ENCODE measurements at regions not wholly inside any gene's neighbourhood (a gene's known extent, or its start where the extent isn't known, plus 50 kb on each side); places are given as distances from the start of the nearest gene placed in this dataset.
"Not testable (repeated sequence)": the region's sequence is repeated elsewhere in the genome, so short reads cannot be mapped to it uniquely, and the experiment has no call there.

DNA sequence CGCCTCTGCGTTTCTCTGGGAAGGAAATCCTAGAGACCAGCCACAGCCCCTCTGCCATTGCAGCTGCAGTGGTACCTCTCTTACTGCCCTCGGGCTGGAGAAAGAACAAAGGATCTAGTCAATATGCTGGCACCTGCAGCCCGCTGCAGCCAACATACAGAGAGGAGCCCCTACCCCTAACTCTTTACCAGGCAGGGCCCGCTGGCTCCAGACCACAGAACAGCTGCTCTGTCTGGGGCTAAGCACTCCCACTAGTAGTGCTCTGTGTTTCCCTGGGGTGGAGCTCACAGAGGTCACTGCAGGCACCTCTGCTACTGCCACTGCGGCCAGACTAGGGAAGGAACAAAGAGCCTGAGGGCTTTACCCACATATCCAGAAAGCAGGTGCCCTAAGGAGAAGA is 93.8 kb upstream of the IMPG1 start:
- no peak overlapping the region for H3K27ac ChIP-seq
- POLR2A ChIA-PET (ENCODE audit: low non-redundant PET), result no interaction called here
- TF ChIP-seq, protein P1, sequence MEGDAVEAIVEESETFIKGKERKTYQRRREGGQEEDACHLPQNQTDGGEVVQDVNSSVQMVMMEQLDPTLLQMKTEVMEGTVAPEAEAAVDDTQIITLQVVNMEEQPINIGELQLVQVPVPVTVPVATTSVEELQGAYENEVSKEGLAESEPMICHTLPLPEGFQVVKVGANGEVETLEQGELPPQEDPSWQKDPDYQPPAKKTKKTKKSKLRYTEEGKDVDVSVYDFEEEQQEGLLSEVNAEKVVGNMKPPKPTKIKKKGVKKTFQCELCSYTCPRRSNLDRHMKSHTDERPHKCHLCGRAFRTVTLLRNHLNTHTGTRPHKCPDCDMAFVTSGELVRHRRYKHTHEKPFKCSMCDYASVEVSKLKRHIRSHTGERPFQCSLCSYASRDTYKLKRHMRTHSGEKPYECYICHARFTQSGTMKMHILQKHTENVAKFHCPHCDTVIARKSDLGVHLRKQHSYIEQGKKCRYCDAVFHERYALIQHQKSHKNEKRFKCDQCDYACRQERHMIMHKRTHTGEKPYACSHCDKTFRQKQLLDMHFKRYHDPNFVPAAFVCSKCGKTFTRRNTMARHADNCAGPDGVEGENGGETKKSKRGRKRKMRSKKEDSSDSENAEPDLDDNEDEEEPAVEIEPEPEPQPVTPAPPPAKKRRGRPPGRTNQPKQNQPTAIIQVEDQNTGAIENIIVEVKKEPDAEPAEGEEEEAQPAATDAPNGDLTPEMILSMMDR (conservative IDR thresholded peaks at IDR 0.05; ENCODE audit: low read depth), result no peak
- no peak for DNase-seq (ENCODE audit: low spot score)
- CTCF ChIA-PET, result no interaction called here

DNA sequence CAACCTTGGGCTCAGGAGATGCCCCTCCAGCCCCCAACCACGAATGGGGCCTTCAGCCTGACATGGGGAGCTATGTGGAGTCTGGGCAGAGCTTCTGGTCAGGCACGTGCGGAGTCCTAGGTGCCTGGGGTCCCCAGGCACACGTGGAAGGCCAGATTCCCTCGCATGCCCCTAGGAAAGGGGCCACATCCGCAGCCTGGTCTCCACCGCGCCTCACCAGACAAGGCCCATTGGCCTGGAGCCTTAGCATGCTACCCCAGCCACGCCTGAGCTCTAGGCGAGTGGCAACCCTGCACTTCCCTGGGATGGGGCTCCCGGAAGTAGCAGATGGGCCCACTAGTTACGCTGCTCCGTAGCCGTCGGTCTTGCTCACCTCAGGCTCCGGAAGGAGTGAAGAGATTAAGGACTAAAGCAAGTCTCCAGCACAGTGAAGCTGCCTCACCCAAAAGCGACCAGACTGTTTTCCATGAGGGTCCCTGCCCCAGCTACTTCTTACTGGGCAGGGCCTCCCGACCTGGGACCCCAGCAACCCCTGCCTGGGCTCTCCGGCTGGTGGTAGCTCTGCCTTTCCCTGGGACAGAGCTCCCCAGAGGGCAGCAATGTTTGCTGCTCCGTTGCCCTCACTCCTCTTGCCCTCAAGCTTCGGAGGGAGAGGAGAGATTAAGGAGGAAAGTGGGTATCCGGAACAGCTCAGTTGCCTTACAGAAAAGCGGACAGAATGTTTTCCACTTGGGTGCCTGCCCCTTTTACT is 93.2 kb upstream of the IMPG1 start:
- POLR2A ChIA-PET (ENCODE audit: low non-redundant PET), result no interaction called here
- TF ChIP-seq, protein P1 (conservative IDR thresholded peaks at IDR 0.05; ENCODE audit: low read depth), result no peak

DNA sequence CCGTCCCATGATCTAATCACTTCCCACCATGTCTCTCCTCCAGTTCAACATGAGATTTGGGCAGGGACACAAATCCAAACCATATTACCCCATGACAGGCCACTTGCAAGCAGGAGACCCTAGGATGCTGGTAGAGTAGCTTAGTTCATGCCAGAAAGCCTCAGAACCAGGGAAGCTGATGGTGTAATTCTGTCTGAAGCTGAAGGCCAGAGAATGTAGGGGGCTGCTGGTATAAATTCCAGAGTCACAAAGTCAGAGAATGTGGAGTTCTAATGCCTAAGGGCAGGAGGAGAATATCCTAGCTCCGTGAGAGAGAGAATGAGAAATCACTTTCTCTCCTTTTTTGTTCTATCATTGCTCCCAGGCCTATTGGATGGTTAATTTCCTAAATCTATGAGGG is 90.3 kb upstream of the IMPG1 start:
- DNase-seq (ENCODE audit: low spot score), result no peak
- no peak overlapping the region for H3K27ac ChIP-seq
- CTCF ChIA-PET, result no interaction called here
- TF ChIP-seq, protein P1 (conservative IDR thresholded peaks at IDR 0.05; ENCODE audit: low read depth), result no peak
- POLR2A ChIA-PET (ENCODE audit: low non-redundant PET), result no interaction called here

More for the DNA sequence above, 93.2 kb upstream of the IMPG1 start:
- H3K27ac ChIP-seq, result no peak overlapping the region
- DNase-seq (ENCODE audit: low spot score), result no peak
- CTCF ChIA-PET, result no interaction called here

DNA sequence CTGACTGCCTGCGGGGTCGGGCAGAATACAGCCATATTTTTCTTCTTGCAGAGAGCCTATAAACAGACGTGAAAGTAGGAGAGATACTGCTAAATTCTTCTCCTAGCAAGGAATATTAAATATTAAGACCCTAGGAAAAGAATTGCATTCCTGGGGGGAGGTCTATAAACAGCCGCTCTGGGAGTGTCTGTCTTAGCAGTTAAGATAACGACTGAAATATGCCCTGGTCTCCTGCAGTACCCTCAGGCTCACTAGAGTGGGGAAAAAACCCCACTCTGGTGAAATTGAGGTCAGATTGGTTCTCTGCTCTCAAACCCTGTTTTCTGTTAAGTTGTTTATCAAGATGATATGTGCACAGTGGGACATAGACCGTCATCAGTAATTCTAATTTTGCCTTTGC is 85.3 kb upstream of the IMPG1 start:
- CTCF ChIA-PET; POLR2A ChIA-PET (ENCODE audit: low non-redundant PET); DNase-seq (ENCODE audit: low spot score); H3K27ac ChIP-seq: not testable (repeated sequence)

DNA sequence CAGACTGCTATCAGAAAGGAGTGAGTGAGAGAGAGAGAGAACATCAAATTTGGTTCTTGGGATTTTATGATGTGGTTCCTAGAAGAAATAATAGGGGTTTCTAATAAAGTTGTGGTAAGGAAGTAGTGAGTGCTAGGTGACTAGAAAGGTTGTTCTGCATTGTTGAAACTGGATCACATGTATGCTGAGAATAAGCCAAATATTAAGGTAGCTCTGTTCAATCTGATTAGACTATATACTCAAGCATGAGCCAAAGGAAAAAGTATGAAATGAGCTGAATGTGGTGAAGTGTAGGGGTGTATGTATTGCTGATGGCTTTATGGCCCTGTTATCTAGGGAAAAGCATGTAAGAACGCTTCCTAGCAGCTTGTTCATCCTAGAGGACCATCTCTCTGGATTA is 63.0 kb upstream of the IMPG1 start:
- no peak for DNase-seq (ENCODE audit: low spot score)
- POLR2A ChIA-PET (ENCODE audit: low non-redundant PET), result no interaction called here
- no peak overlapping the region for H3K27ac ChIP-seq
- TF ChIP-seq, protein P1 (conservative IDR thresholded peaks at IDR 0.05; ENCODE audit: low read depth), result no peak
- CTCF ChIA-PET, result no interaction called here

DNA sequence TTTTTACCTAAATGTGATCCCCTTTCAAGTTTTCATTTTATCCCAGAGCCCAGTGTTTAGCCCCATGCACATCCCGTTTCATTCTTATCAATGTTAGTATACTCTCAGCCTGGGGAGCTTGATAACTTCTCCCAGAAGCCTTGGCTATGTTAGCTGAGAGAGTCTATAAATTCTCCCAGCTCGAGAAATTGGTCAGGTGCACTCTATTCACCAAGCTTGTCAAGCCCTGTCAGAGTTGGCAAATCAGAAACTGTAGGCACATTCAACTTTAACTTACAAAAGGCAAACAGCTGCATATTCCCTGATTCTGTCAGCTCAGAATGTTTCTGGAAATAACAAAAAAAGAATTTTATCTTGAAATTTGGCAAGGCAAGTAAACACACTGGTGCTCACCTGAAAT is 62.2 kb upstream of the IMPG1 start:
- TF ChIP-seq, protein P1 (conservative IDR thresholded peaks at IDR 0.05; ENCODE audit: low read depth), result no peak
- CTCF ChIA-PET, result interaction anchor here (0.7 kb wide), 1 partner anchor 202 kb away, joined by 3 read pairs; no protein-coding TSS in a partner anchor

DNA sequence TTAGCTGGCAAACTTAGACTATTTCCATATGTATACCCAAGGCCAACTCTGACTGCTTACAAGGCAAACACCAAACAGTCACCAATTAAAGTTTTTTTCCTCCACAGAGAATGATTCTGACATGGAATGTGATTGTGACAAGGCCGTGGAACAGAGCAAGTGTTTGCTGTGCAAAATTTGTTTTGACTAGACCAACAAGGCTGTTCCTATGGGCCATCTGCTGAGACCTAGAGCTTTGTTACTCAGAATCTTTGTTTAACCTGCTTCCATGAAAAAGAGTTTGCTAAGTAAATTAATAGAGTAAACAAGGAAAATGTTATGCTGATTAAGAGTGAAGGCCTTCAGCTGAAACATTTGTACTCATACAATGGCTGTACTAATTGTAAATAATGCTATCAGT is 51.6 kb upstream of the IMPG1 start:
- ChIA-PET POLR2A (ENCODE audit: low non-redundant PET) (no interaction called here), CTCF (no interaction called here)
- TF ChIP-seq, protein P1 (conservative IDR thresholded peaks at IDR 0.05; ENCODE audit: low read depth), result no peak
- no peak for DNase-seq (ENCODE audit: low spot score)
- no peak overlapping the region for H3K27ac ChIP-seq

More for the DNA sequence above, 62.2 kb upstream of the IMPG1 start:
- DNase-seq (ENCODE audit: low spot score), result no peak
- POLR2A ChIA-PET (ENCODE audit: low non-redundant PET), result no interaction called here
- H3K27ac ChIP-seq, result no peak overlapping the region

Data from RWPE1 (cell line).